Right lung (tissue), 2 donors: ENCODE measurements at regions not wholly inside any gene's neighbourhood (a gene's known extent, or its start where the extent isn't known, plus 50 kb on each side); places are given as distances from the start of the nearest gene placed in this dataset.
"Not testable (repeated sequence)": the region's sequence is repeated elsewhere in the genome, so short reads cannot be mapped to it uniquely, and the experiment has no call there.

Source experiments
- DNase-seq, 2 donors: peaks; one replicate each; pipeline ENCODE4 v3.0.0-alpha.2; 2013

DNA sequence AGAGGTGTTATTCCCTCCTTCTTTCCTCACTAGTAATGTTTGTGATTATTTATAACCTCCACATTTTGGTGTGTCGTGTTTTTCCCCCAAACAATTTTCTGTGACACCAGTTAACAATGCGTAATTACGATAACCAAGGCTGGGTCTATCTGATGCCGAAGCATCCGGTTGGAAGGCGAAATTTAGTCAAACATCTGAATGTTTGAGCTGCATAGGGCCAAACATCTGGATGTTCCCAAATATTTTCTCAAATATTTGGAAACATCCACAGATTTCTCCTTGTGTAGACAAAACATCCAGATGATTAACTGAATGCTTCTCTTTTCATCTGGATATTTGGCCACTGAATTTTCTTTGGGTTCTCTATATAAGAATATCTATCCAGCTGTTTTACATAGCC, 371.7 kb downstream of the NFIB start:
- DNase-seq: no peak

DNA sequence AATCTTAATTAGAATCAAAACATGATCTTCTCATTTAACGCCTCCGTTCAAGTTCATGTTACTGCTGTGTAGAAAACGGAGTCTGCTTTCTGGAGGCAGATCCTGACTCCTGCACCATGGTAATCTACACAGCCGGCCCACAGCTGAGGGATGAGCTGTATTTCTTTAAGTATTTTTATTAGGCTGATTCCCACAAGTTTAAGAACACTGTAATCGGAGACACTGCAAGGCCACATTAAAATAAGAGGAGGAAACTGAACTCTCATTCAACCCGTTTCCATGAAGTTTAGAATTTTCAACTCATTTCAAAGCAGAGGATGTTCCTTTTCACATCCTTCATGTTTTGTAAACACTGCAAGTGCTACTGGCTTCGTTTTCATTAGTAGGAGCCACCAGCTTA, 372.2 kb downstream of the NFIB start:
- DNase-seq: no peak

DNA sequence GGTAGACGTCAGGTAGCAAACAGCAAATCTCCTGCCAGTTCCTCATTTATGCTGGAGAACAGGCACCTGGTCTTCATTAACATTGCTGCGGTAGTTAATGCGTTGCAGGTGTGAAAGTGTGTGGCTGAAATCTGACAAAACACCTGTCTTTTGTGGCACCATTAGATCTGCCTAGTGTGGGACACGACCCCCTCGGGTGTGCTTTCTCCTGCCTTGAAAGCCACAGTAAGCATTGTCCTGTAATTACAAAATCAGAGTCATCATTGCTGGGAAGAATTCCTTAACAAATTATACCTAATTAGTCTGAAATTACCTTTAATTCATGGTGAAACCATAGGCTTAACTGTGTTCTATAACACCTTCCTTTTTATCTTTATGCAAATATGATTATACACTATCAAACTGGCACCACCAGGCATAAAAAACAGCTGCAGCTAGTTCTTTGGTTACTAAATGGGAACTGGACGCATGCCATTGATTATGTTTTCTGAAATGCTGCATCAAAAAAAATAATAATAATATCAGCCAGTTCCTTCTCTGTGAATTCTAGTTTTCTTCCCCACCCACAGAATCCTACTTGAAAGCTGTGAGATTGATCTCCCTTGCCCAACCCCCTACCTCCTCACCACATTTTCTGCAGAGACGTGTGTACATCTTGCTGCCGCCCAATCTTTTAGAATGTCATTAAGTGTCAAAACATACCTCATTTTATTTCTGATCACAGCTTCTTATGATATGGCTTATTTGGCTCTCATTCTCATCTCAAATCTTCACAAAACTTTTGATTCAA, 374.0 kb downstream of the NFIB start:
- DNase-seq: peak; percentile 62 to 70

DNA sequence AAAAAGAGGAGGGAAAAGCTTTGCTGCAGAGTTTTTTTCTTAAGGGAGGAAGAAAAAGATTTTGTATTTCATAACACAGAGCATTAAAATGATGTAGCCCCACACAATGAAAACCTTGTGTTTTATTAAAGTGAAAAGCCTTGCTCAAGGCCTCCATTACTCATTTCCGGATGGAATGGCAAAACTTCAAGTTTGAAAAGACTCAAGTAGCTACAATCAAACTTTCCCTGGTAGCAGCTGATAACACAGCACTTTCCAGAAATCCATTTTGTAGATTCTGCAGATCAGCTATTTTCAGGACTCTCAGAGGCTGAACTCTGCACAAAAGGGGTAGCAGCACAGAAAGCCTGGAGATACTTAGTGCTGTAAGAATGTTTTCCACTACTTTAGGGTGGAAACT, 374.8 kb downstream of the NFIB start:
- DNase-seq: peak; percentile 79 to 85

GRCh38 chr9:13934416-13934815, 379.5 kb downstream of the NFIB start:
- DNase-seq: no peak

DNA sequence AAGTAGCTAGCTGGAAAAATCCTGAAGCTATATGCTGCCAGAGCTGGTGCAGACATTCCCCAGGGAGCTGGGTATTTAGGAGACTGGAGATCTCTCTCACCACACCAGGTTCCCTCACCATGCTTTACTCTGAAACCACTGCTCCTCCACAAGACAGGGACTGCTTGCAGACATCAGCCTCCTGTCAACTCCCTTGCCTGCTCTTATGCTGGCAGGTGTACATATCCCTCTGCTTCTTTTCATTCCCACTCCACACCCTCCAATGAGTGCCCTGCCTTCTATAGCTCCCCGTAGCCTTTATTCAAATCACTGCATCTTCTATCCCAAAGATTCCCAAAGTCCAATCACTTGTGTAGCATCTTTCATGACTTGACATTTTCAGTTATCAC, 380.7 kb downstream of the NFIB start:
- DNase-seq: no peak

DNA sequence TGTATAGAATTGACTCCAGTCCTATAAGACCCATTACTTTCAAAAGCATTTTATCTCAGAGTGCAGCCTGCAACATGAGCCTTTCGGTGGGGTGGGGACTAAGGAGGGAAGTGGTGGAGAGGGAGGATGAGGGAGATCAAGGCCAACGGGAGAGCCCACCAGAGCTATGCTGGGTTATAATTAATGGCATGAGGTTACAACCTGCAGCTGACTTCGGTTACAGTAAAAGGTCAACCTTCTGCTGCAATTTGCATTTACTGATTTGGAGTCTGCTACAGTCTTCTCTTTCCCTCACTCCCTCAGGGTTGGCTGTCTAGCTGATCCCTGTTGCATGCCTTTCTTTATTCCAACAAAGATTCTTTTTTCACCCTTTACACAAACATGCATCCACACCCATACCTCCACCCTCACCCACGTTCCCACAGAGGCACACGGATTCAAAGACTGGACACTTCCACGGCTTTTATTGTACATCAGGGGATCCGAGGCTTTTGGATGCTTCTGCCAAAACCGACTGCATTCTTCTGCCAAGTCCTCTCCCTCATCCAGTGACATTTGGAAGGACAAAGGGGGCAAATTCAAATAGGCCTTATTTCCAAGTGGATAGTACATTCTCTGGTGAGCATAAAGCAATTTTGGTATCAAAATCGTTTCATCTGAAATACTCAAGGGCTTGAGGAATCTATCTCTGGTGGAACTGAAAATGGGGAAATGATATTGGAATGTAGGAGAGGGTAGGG, 381.2 kb downstream of the NFIB start:
- DNase-seq: no peak

DNA sequence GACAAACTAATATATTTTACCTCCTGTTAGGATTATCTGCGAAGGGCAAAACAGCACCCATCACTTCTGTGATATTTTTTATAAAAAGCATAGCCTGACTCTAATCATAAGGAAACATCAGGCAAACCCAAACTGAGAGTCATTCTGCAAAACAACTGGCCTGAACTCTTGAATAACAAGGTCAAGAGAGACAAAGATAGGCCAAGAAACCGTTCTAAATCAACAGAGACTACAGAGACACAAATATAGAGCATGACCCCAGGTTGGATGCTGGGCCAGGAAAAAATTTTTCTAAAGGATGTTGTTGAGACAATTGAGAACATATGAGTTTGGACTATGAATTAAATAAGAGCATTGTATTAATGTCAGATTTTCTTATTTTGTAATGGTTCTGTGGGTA, 384.9 kb downstream of the NFIB start:
- no peak for DNase-seq

- DNase-seq: no peak
These were observed 390.6 kb downstream of the NFIB start for GRCh38 chr9:13923381-13923780.

GRCh38 chr9:13920557-13920956, 393.4 kb downstream of the NFIB start:
- DNase-seq: no peak

GRCh38 chr9:13919401-13919800, 394.5 kb downstream of the NFIB start:
- no peak for DNase-seq

GRCh38 chr9:13917534-13917933, 396.4 kb downstream of the NFIB start:
- no peak for DNase-seq

DNA sequence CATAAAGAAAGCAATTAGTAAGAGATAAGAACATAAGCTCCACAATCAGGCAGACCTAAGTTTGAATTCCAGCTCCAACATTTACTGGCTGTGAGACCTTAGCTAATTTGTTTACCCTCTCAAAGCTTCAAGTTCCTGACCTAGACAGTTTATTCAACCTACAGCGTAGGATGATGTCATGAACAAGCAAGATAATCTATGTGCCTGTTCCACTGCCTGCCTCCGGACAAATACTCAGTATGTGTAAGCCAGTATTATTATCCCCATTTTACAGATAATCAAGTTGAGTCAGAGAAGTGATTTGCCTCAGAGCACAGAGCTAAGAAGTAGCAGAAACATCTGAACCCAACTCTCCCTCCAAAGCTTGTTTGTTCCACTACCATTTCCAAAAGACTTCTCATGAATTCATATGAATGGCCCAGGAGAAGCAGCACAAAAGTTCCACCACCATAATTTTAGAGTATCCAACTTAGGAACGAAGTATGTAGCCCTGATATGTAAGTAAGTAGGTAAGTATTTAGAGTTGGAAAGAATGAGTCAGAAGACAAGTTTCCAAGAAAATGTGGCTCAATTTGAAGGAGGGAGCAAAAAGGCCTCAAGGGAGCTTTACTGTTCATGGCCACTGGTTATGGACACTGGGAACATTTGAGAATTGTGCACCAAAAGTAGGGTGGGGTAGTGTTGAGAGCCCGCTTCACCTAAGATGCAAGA, 398.2 kb downstream of the NFIB start:
- DNase-seq: no peak

DNA sequence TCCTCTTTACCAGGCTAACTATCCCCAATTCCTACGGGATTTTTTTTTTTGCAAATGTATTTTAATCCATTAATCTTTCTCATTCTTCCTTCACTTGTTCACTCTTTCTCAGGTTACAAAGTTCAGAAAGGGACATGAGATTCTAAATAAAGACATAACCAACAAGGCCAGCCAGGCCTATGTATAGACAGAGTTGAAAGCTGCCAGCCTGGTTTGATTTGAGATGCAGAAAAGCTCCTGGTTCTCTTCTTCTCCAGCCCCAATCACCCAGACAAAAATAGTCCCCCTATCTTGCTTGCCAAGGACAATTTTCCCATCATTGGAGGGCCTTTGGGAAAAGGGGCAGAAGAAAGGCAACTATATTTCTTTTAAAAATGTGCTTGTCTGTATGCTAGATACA, 398.8 kb downstream of the NFIB start:
- no peak for DNase-seq

DNA sequence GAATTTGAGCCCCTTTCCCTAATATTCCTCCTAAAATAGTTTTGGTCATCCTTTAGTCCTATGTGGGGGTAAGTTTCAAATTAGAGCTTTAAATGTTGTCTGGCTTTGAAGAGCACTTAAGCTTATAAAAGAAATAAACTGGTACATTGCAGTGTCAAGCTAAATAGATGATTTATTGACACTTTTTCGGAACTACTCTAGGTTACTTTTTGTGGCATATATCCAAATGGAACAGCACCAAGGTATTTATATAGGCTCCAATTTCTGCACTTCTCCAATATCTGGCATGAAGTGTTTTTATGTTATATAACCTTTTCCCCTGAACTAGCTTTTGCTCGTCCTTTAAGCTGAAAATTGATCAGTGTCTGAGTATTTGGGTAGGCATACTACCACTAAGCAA, 402.5 kb downstream of the NFIB start:
- no peak for DNase-seq

DNA sequence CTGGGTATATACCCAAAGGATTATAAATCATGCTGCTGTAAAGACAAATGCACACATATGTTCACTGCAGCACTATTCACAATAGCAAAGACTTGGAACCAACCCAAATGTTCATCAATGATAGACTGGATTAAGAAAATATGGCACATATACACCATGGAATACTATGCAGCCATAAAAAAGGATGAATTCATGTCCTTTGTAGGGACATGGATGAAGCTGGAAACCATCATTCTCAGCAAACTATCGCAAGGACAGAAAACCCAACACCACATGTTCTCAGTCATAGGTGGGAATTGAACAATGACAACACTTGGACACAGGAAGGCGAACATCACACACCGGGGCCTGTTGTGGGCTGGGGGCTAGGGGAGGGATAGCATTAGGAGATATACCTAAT, 406.1 kb downstream of the NFIB start:
- not testable (repeated sequence) for DNase-seq

DNA sequence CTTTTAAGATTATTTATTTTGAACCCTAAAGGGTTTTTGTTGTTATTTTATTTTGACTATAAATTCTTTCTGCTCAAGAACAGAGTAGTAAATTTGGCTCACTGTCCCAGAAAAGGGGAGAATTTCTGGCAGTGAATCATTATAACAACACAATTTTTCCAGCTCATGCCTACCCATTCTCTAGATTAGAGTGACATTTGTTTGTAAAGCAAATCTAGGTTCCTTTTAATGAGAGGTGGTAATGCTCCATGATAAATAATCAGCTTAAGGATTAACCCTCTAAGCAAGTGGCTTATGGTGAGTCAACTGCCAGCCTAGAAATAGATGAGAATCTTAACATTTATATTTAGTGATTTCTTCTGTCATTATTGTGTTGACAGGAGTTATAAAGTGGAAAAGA, 409.2 kb downstream of the NFIB start:
- no peak for DNase-seq

GRCh38 chr9:13904311-13904710, 409.6 kb downstream of the NFIB start:
- no peak for DNase-seq

GRCh38 chr9:13902286-13903066, 411.5 kb downstream of the NFIB start:
- DNase-seq: no peak

GRCh38 chr9:13901176-13901575, 412.8 kb downstream of the NFIB start:
- no peak for DNase-seq

DNA sequence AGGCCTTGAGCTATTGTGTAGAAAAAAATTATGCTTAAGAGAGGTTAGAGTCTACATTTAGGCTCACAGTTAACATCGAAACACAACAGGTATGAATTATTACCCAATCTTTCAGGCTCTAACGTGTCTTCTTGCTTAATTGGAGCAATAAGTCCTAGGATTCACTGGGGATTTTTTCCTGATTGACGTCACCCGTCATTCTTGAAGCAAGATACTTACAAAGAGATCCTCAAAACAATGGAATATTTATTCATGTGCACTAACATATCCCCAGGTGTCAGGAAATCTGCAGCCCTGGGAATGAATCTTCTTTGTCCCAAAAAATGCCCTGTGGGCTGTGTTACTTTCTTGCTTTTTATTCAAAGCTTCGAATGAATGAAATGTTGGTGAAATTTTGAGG, 413.5 kb downstream of the NFIB start:
- no peak for DNase-seq

DNA sequence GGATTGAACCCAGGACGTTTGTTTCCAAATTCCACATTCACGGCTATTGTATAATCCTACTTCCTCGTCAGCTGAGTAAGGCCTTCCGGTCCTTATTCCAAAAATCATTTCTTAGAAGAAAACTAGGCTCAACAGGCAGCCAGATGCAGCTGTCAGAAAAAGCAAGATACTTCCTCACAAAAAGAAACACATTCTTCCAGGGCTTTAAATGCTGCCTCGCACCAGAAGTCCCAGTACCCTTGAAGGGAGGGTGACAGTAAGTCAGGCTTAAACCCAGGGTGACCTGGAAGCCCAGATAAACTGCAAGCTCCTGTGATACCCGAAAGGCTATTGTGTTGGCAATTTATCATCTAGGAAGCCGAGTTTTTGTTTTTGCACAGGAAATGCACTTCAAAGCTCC, 414.0 kb downstream of the NFIB start:
- peak in 1 of 2 donors; percentile 29 for DNase-seq
